GM19324 (cell line): ENCODE measurements at regions not wholly inside any gene's neighbourhood (a gene's known extent, or its start where the extent isn't known, plus 50 kb on each side); places are given as distances from the start of the nearest gene placed in this dataset.

Source experiments
- ATAC-seq: cut with Tn5 transposase; IDR thresholded peaks from one replicate; pipeline ENCODE4 v1.9.1; 2021; ENCODE audit warnings: mild to moderate bottlenecking, moderate library complexity; ENCODE audit not compliant: unreplicated experiment, low FRiP score

- ATAC-seq: no peak
Measured at GRCh38 chr4:95985791-95986550, 146.1 kb downstream of the PDHA2 start.

GRCh38 chr4:95987851-95988250, 148.0 kb downstream of the PDHA2 start:
- ATAC-seq: no peak

DNA sequence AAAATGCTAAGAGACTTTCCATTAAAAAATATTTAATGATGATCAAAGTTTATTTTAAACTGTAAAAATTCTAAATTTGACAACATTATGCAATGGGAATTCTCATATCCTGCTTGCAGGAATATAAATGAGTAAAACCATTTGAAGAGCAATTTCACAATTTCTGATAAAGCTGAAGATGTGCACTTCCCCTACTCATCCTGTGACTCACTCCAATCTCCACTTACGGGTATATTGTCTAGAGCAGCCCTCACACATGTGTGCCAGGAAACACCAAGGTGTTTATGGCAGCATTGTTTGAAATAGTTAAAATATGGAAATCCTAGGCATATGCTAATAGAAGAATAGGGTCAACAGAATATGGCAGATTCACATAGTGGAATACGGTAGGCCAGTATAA, 158.4 kb downstream of the PDHA2 start:
- no peak for ATAC-seq

GRCh38 chr4:96003951-96004740, 164.3 kb downstream of the PDHA2 start:
- no peak for ATAC-seq

- no peak for ATAC-seq
Measured at GRCh38 chr4:96009427-96010119, 169.7 kb downstream of the PDHA2 start.

- no peak for ATAC-seq
Measured at GRCh38 chr4:96012687-96013086, 172.8 kb downstream of the PDHA2 start.

- no peak for ATAC-seq
Measured at GRCh38 chr4:96016634-96017299, 176.9 kb downstream of the PDHA2 start.

GRCh38 chr4:96025011-96025410, 185.1 kb downstream of the PDHA2 start:
- ATAC-seq: no peak

GRCh38 chr4:96035727-96036126, 195.8 kb downstream of the PDHA2 start:
- no peak for ATAC-seq

DNA sequence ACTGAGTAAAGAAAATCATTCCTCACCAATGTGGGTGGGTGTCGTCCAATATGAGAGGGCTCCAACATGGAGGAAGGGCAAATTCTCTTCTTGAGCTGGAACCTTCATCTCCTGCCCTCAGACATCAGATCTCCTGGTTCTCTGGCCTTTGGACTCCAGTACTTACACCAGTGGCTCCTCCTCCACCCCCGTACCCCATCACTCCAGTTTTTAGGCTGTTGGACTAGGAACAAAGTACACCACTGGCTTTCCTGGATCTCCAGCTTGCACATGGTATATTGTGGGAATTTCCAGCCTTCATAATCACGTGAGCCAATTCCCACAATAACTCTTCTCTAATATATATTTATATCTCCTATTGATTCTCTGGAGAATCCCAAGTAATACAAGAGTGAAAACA, 196.9 kb downstream of the PDHA2 start:
- ATAC-seq: no peak

- ATAC-seq: no peak
Measured at GRCh38 chr4:96037705-96038104, 197.8 kb downstream of the PDHA2 start.

GRCh38 chr4:96039217-96039616, 199.3 kb downstream of the PDHA2 start:
- no peak for ATAC-seq

- no peak for ATAC-seq
Measured at GRCh38 chr4:96039803-96040436, 200.0 kb downstream of the PDHA2 start.

GRCh38 chr4:96044971-96045370, 205.1 kb downstream of the PDHA2 start:
- no peak for ATAC-seq

DNA sequence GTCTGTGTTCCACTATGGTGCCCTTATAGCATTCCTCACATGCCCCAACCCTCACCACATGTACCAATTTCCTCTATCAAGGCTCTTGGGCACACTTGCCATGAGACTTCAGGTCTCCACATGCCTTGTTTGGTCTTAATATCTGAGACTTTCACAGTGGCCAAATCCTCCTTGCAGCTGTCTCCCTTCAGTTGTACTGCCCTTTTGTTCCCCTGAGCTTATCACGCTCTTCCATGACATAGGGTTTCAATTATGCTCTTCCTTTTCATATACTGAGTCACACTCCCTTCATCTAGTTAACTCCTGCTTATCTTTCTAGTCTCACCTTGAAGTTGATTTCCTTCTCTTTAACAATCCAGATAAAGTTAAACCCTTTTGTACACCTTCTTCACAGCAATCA, 212.9 kb downstream of the PDHA2 start:
- ATAC-seq: no peak

GRCh38 chr4:96056346-96056934, 216.5 kb downstream of the PDHA2 start:
- no peak for ATAC-seq

- no peak for ATAC-seq
Measured at GRCh38 chr4:96063639-96064038, 223.7 kb downstream of the PDHA2 start.

DNA sequence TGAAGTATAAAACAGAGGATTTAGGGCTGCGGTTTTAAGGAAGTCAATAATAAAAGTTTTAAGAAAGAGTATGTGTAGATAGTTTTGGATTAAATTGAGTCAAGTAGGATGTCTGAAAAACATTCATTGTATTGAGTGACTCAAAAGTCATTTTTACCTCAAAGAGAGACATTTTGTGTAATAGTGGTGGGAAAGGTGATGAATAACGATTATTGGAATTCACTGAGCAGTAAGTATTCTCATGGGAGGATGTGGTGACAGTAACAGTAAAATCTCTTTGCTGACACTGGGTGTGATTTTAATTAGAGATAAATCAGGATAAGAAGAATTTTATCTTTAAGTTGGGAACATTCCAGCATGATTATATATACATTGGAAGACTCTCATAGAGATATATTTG, 233.6 kb downstream of the PDHA2 start:
- no peak for ATAC-seq

GRCh38 chr4:96092151-96092705, 252.3 kb downstream of the PDHA2 start:
- ATAC-seq: no peak

DNA sequence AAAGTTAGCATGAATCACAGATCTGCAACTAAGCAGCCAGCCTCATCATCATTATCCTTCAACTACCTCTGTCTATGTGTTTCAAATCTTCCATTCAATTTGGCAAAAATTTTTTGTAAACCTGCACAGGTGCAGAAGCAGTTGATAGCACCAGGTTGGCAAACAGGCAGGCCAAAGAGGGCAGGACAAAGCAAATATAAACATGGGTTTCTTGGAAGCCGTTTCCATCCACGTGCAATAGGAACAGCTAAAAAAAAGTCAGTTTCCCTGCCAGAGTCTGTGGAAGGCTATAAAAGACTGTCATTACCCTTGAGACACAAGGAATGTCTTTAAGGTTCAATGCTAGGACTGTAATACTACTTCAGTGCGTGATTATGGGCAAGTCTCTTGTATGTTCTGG, 253.2 kb downstream of the PDHA2 start:
- ATAC-seq: no peak
